GM21515 (cell line): ENCODE measurements at regions not wholly inside any gene's neighbourhood (a gene's known extent, or its start where the extent isn't known, plus 50 kb on each side); places are given as distances from the start of the nearest gene placed in this dataset.

Experiments used
- ATAC-seq: cut with Tn5 transposase; IDR thresholded peaks from one replicate; pipeline ENCODE4 v1.9.1; 2021; ENCODE audit not compliant: unreplicated experiment

GRCh38 chr2:217061916-217062505, 202.1 kb upstream of the TNP1 start:
- ATAC-seq, result no peak

GRCh38 chr2:217060951-217061547, 201.2 kb upstream of the TNP1 start:
- no peak for ATAC-seq

- ATAC-seq, result no peak
Measured at GRCh38 chr2:217060516-217060915, 200.7 kb upstream of the TNP1 start.

GRCh38 chr2:217058791-217059755, 199.2 kb upstream of the TNP1 start:
- no peak for ATAC-seq

GRCh38 chr2:217057773-217058172, 197.9 kb upstream of the TNP1 start:
- ATAC-seq, result no peak

- ATAC-seq, result no peak
Measured at GRCh38 chr2:217055624-217056023, 195.8 kb upstream of the TNP1 start.

- no peak for ATAC-seq
Measured at GRCh38 chr2:217054791-217055190, 194.9 kb upstream of the TNP1 start.

GRCh38 chr2:217052856-217053577, 193.2 kb upstream of the TNP1 start:
- no peak for ATAC-seq

- no peak for ATAC-seq
Measured at GRCh38 chr2:217051416-217051815, 191.6 kb upstream of the TNP1 start.

GRCh38 chr2:217049956-217050355, 190.1 kb upstream of the TNP1 start:
- ATAC-seq, result no peak

- no peak for ATAC-seq
Measured at GRCh38 chr2:217049422-217049821, 189.6 kb upstream of the TNP1 start.

GRCh38 chr2:217048730-217049129, 188.9 kb upstream of the TNP1 start:
- no peak for ATAC-seq

GRCh38 chr2:217047631-217048030, 187.8 kb upstream of the TNP1 start:
- ATAC-seq, result no peak

- ATAC-seq, result no peak
Measured at GRCh38 chr2:217047209-217047608, 187.3 kb upstream of the TNP1 start.

GRCh38 chr2:217045700-217046475, 186.0 kb upstream of the TNP1 start:
- no peak for ATAC-seq

GRCh38 chr2:217040099-217040498, 180.2 kb upstream of the TNP1 start:
- ATAC-seq, result no peak

- ATAC-seq, result no peak
Measured at GRCh38 chr2:217038001-217038400, 178.1 kb upstream of the TNP1 start.

- no peak for ATAC-seq
Measured at GRCh38 chr2:217037353-217037752, 177.5 kb upstream of the TNP1 start.

GRCh38 chr2:217035967-217036366, 176.1 kb upstream of the TNP1 start:
- ATAC-seq, result no peak

- ATAC-seq, result no peak
Measured at GRCh38 chr2:217033186-217033585, 173.3 kb upstream of the TNP1 start.

GRCh38 chr2:217031445-217031844, 171.6 kb upstream of the TNP1 start:
- ATAC-seq, result no peak
